Gastrocnemius medialis (tissue), 4 donors: ENCODE measurements at regions not wholly inside any gene's neighbourhood (a gene's known extent, or its start where the extent isn't known, plus 50 kb on each side); places are given as distances from the start of the nearest gene placed in this dataset.

Experiments
- ATAC-seq, 2 donors: fragments of 150-250 bp; one replicate each; pipeline ENCODE4 v1.9.1; 2016
- DNase-seq, 2 donors: peaks; one replicate each; pipeline ENCODE4 v3.0.0-alpha.2; 2019
- H3K27ac ChIP-seq, 4 donors: fragments of 200-600 bp; sonication (generic); 1 replicate in 1 of 4; 2 replicates in 3 of 4; pipeline ENCODE4 v1.5.1; 2016 to 2018; ENCODE audit warnings: mild to moderate bottlenecking in 2 of 4, moderate library complexity in 1 of 4
- H3K27me3 ChIP-seq, 3 donors: fragments of 200-600 bp; sonication (generic) in 2 of 3; 1 replicate in 1 of 3; 2 replicates in 2 of 3; pipeline versions ENCODE4 v1.5.1 to v1.6.0; 2016 to 2019; ENCODE audit warnings: mild to moderate bottlenecking in 1 of 3, moderate library complexity in 1 of 3
- H3K36me3 ChIP-seq, 2 donors: fragments of 200-600 bp; sonication (generic) in 1 of 2; one replicate each; pipeline ENCODE4 v1.5.1; 2017 to 2018
- H3K4me1 ChIP-seq, 2 donors: fragments of 200-600 bp; sonication (generic) in 1 of 2; one replicate each; pipeline ENCODE4 v1.5.1; 2016 to 2017; ENCODE audit warnings: mild to moderate bottlenecking in 2 of 2
- H3K4me3 ChIP-seq, 4 donors: fragments of 200-600 bp; sonication (generic) in 3 of 4; 1 replicate in 1 of 4; 2 replicates in 3 of 4; pipeline ENCODE4 v1.5.1; 2016 to 2019; ENCODE audit warnings: mild to moderate bottlenecking in 2 of 4
- H3K9me3 ChIP-seq, 3 donors: fragments of 200-600 bp; sonication (generic) in 2 of 3; 1 replicate in 1 of 3; 2 replicates in 2 of 3; pipeline ENCODE4 v1.5.1; 2016 to 2019
- CTCF ChIP-seq, 5 experiments: fragments of 450-650 bp in 3 of 5; fragments of 200-600 bp in 2 of 5; sonication (generic) in 2 of 5; IDR thresholded peaks in 4 of 5; conservative IDR thresholded peaks in 1 of 5; 1 replicate in 4 of 5; 2 replicates in 1 of 5; pipeline ENCODE4 v1.5.1; 2016 to 2019; ENCODE audit warnings: antibody characterized with exemption in 5 of 5, mild to moderate bottlenecking in 3 of 5, moderate library complexity in 3 of 5
- POLR2A ChIP-seq, 2 donors: fragments of 450-650 bp; IDR thresholded peaks; one replicate each; pipeline ENCODE4 v1.6.1; 2017; ENCODE audit warnings: antibody characterized with exemption in 2 of 2, mild to moderate bottlenecking in 2 of 2, moderate library complexity in 2 of 2
- in situ Hi-C, 4 donors: fragments of 200-750 bp; cut with MboI; loops; one replicate each; pipeline versions ENCODE4 v1.15.0 to v1.8.0; 2017; ENCODE audit warnings: low sequenced_read_pairs in 4 of 4
- intact Hi-C: fragments of 100-400 bp; cut with DNase I; formaldehyde crosslinking; loops from one replicate; pipeline ENCODE4 v1.15.1; 2023; ENCODE audit warnings: low total_unique reads

- no peak for TF ChIP-seq POLR2A (IDR thresholded peaks at IDR 0.05)
- Histone ChIP-seq H3K27ac (no peak overlapping the region), H3K36me3 (no peaks in the 10 kb centered on the region), H3K27me3 (no peaks in the 10 kb centered on the region), H3K9me3 (no peaks in the 10 kb centered on the region), H3K4me3 (no peak overlapping the region), H3K4me1 (no peaks in the 10 kb centered on the region)
- ATAC-seq = no peak
- intact Hi-C loops = no loop called here
- in situ Hi-C loops = no loop called here
- DNase-seq = no peak
These were observed 78.1 kb upstream of the MAST4 start for GRCh38 chr5:66518052-66518451.

GRCh38 chr5:66518753-66519152, 77.4 kb upstream of the MAST4 start:
- H3K4me3 ChIP-seq = no peak overlapping the region
- no peaks in the 10 kb centered on the region for H3K36me3 ChIP-seq
- no peaks in the 10 kb centered on the region for H3K27me3 ChIP-seq
- no peaks in the 10 kb centered on the region for H3K9me3 ChIP-seq
- DNase-seq = no peak
- in situ Hi-C loops (no loop called here), intact Hi-C loops (no loop called here)
- no peak for TF ChIP-seq POLR2A (IDR thresholded peaks at IDR 0.05)
- no peak for TF ChIP-seq CTCF (IDR thresholded peaks at IDR 0.05 in 4 of 5, conservative IDR thresholded peaks at IDR 0.05 in 1 of 5)
- H3K27ac ChIP-seq = no peak overlapping the region
- no peaks in the 10 kb centered on the region for H3K4me1 ChIP-seq
- ATAC-seq = no peak

- H3K4me1 ChIP-seq = no peaks in the 10 kb centered on the region
- ATAC-seq = no peak
- H3K4me3 ChIP-seq = no peak overlapping the region
- H3K27me3 ChIP-seq = no peaks in the 10 kb centered on the region
- TF ChIP-seq POLR2A (IDR thresholded peaks at IDR 0.05) (no peak), CTCF (IDR thresholded peaks at IDR 0.05 in 4 of 5, conservative IDR thresholded peaks at IDR 0.05 in 1 of 5) (no peak)
- no peaks in the 10 kb centered on the region for H3K9me3 ChIP-seq
- H3K27ac ChIP-seq = no peak overlapping the region
- no peaks in the 10 kb centered on the region for H3K36me3 ChIP-seq
- intact Hi-C loops = no loop called here
- DNase-seq = no peak
- in situ Hi-C loops = no loop called here
These were observed 76.6 kb upstream of the MAST4 start for GRCh38 chr5:66519626-66520025.

GRCh38 chr5:66520854-66521253, 75.3 kb upstream of the MAST4 start:
- no peak overlapping the region for H3K4me3 ChIP-seq
- in situ Hi-C loops = no loop called here
- no peaks in the 10 kb centered on the region for H3K27me3 ChIP-seq
- H3K36me3 ChIP-seq = no peaks in the 10 kb centered on the region
- TF ChIP-seq CTCF (IDR thresholded peaks at IDR 0.05 in 4 of 5, conservative IDR thresholded peaks at IDR 0.05 in 1 of 5) (no peak), POLR2A (IDR thresholded peaks at IDR 0.05) (no peak)
- no peak for ATAC-seq
- H3K4me1 ChIP-seq = no peaks in the 10 kb centered on the region
- intact Hi-C loops = no loop called here
- DNase-seq = no peak
- no peaks in the 10 kb centered on the region for H3K9me3 ChIP-seq
- H3K27ac ChIP-seq = no peak overlapping the region

- H3K36me3 ChIP-seq = no peaks in the 10 kb centered on the region
- intact Hi-C loops = no loop called here
- in situ Hi-C loops = no loop called here
- H3K4me1 ChIP-seq = no peaks in the 10 kb centered on the region
- no peaks in the 10 kb centered on the region for H3K27me3 ChIP-seq
- no peak overlapping the region for H3K4me3 ChIP-seq
- no peak overlapping the region for H3K27ac ChIP-seq
- ATAC-seq (no peak), DNase-seq (no peak)
- TF ChIP-seq POLR2A (IDR thresholded peaks at IDR 0.05) = no peak
- TF ChIP-seq CTCF (IDR thresholded peaks at IDR 0.05 in 4 of 5, conservative IDR thresholded peaks at IDR 0.05 in 1 of 5) = no peak
- no peaks in the 10 kb centered on the region for H3K9me3 ChIP-seq
These were observed 68.6 kb upstream of the MAST4 start for GRCh38 chr5:66527478-66528035.
